H9 (cell line): ENCODE measurements at regions not wholly inside any gene's neighbourhood (a gene's known extent, or its start where the extent isn't known, plus 50 kb on each side); places are given as distances from the start of the nearest gene placed in this dataset.

Experiments
- DNase-seq: peaks from one replicate; pipeline ENCODE4 v3.0.0-alpha.2; 2017
- H2AFZ ChIP-seq: one replicate; pipeline ENCODE4 v1.6.1; 2013; ENCODE audit warnings: mild to moderate bottlenecking, low read length, control low read depth, moderate library complexity
- H2AK5ac ChIP-seq: 2 replicates; pipeline ENCODE4 v1.6.1; 2013; ENCODE audit warnings: low read length, control low read depth, mixed read lengths; ENCODE audit not compliant: insufficient read length
- H2BK120ac ChIP-seq: one replicate; pipeline ENCODE4 v1.6.1; 2013; ENCODE audit warnings: low read depth, mild to moderate bottlenecking, low read length, control low read depth, inconsistent platforms; ENCODE audit not compliant: poor library complexity, severe bottlenecking
- H2BK12ac ChIP-seq: 2 replicates; pipeline ENCODE4 v1.6.1; 2013; ENCODE audit warnings: low read length, control low read depth, mixed read lengths, low read depth; ENCODE audit not compliant: insufficient read length
- H2BK15ac ChIP-seq: 2 replicates; pipeline ENCODE4 v1.6.1; 2013; ENCODE audit warnings: low read depth, low read length, control low read depth
- H2BK20ac ChIP-seq: one replicate; pipeline ENCODE4 v1.6.1; 2013; ENCODE audit warnings: low read depth, mild to moderate bottlenecking, low read length, control low read depth, inconsistent platforms; ENCODE audit not compliant: poor library complexity, severe bottlenecking
- H2BK5ac ChIP-seq: 2 replicates; pipeline ENCODE4 v1.6.1; 2013; ENCODE audit warnings: low read length, control low read depth, mixed read lengths; ENCODE audit not compliant: insufficient read length
- H3K14ac ChIP-seq: 2 replicates; pipeline ENCODE4 v1.6.1; 2013; ENCODE audit warnings: low read length, control low read depth; ENCODE audit not compliant: insufficient read depth
- H3K18ac ChIP-seq: 2 replicates; pipeline ENCODE4 v1.6.1; 2013; ENCODE audit warnings: low read depth, mild to moderate bottlenecking, mixed read lengths, low read length, control low read depth; ENCODE audit not compliant: insufficient read length
- H3K23ac ChIP-seq: 2 replicates; pipeline ENCODE4 v1.6.1; 2013; ENCODE audit warnings: low read length, control low read depth, mixed read lengths, low read depth; ENCODE audit not compliant: insufficient read length
- H3K23me2 ChIP-seq: 2 replicates; pipeline ENCODE4 v1.6.1; 2013; ENCODE audit warnings: low read depth, mild to moderate bottlenecking, mixed read lengths, low read length, control low read depth; ENCODE audit not compliant: insufficient read length, poor library complexity, severe bottlenecking
- H3K27ac ChIP-seq: 2 replicates; pipeline ENCODE4 v1.5.1; 2013; ENCODE audit warnings: low read length, control low read depth, mixed read lengths, low read depth; ENCODE audit not compliant: insufficient read length
- H3K27me3 ChIP-seq: 2 replicates; pipeline ENCODE4 v1.6.1; 2013; ENCODE audit warnings: low read length, control low read depth, inconsistent platforms; ENCODE audit not compliant: insufficient read depth
- H3K4ac ChIP-seq: 2 replicates; pipeline ENCODE4 v1.6.1; 2013; ENCODE audit warnings: low read depth, mild to moderate bottlenecking, control low read depth, inconsistent platforms, low read length, moderate library complexity
- H3K4me1 ChIP-seq: 2 replicates; pipeline ENCODE4 v1.6.1; 2013; ENCODE audit warnings: low read length, control low read depth, inconsistent platforms; ENCODE audit not compliant: insufficient read depth
- H3K4me2 ChIP-seq: 2 replicates; pipeline ENCODE4 v1.6.1; 2013; ENCODE audit warnings: low read length, control low read depth, mixed read lengths; ENCODE audit not compliant: insufficient read length, insufficient read depth
- H3K56ac ChIP-seq: 2 replicates; pipeline ENCODE4 v1.6.1; 2013; ENCODE audit warnings: low read depth, mild to moderate bottlenecking, mixed read lengths, low read length, control low read depth; ENCODE audit not compliant: insufficient read length
- H3K79me1 ChIP-seq: 2 replicates; pipeline ENCODE4 v1.6.1; 2013; ENCODE audit warnings: low read depth, mild to moderate bottlenecking, moderate library complexity, low read length, control low read depth, inconsistent platforms; ENCODE audit not compliant: insufficient read depth, poor library complexity, severe bottlenecking
- H3K79me2 ChIP-seq: 2 replicates; pipeline ENCODE4 v1.6.1; 2013; ENCODE audit warnings: low read length, control low read depth, inconsistent platforms; ENCODE audit not compliant: insufficient read depth
- H3K9ac ChIP-seq: 2 replicates; pipeline ENCODE4 v1.6.1; 2013; ENCODE audit warnings: low read length, control low read depth, mixed read lengths; ENCODE audit not compliant: insufficient read length; ENCODE audit errors: extremely low read depth
- H3K9me3 ChIP-seq: one replicate; pipeline ENCODE4 v1.6.1; 2013; ENCODE audit warnings: low read depth, low read length, inconsistent platforms; ENCODE audit not compliant: control insufficient read depth
- H3T11ph ChIP-seq: one replicate; pipeline ENCODE4 v1.6.1; 2013; ENCODE audit warnings: mild to moderate bottlenecking, low read length, control low read depth, inconsistent platforms
- H4K20me1 ChIP-seq: one replicate; pipeline ENCODE4 v1.6.1; 2013; ENCODE audit not compliant: control insufficient read depth, insufficient read length, insufficient read depth
- H4K5ac ChIP-seq: 2 replicates; pipeline ENCODE4 v1.6.1; 2013; ENCODE audit warnings: low read depth, mild to moderate bottlenecking, mixed read lengths, low read length, control low read depth; ENCODE audit not compliant: insufficient read length
- H4K8ac ChIP-seq: replicated peaks from 2 replicates; pipeline ENCODE4 v1.6.1; 2013; ENCODE audit warnings: low read length, control low read depth, mixed read lengths, low read depth; ENCODE audit not compliant: insufficient read length
- H4K91ac ChIP-seq: 2 replicates; pipeline ENCODE4 v1.6.1; 2013; ENCODE audit warnings: low read depth, mild to moderate bottlenecking, moderate library complexity, mixed read lengths, low read length, control low read depth; ENCODE audit not compliant: insufficient read length
- H3K27ac Mint-ChIP-seq, 3 experiments: 2 replicates in 2 of 3; 3 replicates in 1 of 3; pipeline ENCODE4 v1.8.0; 2020 to 2021; ENCODE audit warnings: mixed read lengths in 3 of 3, mild to moderate bottlenecking in 1 of 3, moderate library complexity in 1 of 3
- H3K27me3 Mint-ChIP-seq: 2 replicates; pipeline ENCODE4 v1.8.0; 2021; ENCODE audit warnings: low read depth, mild to moderate bottlenecking, moderate library complexity, mixed read lengths
- H3K36me3 Mint-ChIP-seq, 3 experiments: 2 replicates in 2 of 3; 3 replicates in 1 of 3; pipeline ENCODE4 v1.8.0; 2020 to 2021; ENCODE audit warnings: low read depth in 3 of 3, mixed read lengths in 3 of 3; ENCODE audit not compliant: insufficient read depth in 1 of 3
- H3K4me1 Mint-ChIP-seq, 2 experiments: 2 replicates each; pipeline ENCODE4 v1.8.0; 2020; ENCODE audit warnings: mixed read lengths in 2 of 2
- H3K4me3 Mint-ChIP-seq, 2 experiments: 2 replicates in 1 of 2; 3 replicates in 1 of 2; pipeline ENCODE4 v1.8.0; 2020 to 2021; ENCODE audit warnings: mild to moderate bottlenecking in 2 of 2, mixed read lengths in 2 of 2, moderate library complexity in 1 of 2
- H3K9me3 Mint-ChIP-seq, 2 experiments: 2 replicates in 1 of 2; 3 replicates in 1 of 2; pipeline ENCODE4 v1.8.0; 2020; ENCODE audit warnings: mild to moderate bottlenecking in 2 of 2, mixed read lengths in 2 of 2, moderate library complexity in 1 of 2
- CTCF ChIP-seq: fragments of 200-600 bp; sonication (generic); conservative IDR thresholded peaks from 3 replicates; pipeline ENCODE4 v1.8.0; 2021; ENCODE audit warnings: antibody characterized with exemption, mild to moderate bottlenecking
- WGBS: extraction: QIAGEN DNeasy Blood & Tissue Kit; methylation state at CpG from one replicate; pipeline ENCODE4 v1.1.7; 2013; ENCODE audit warnings: missing lambda C conversion rate, low lambda C conversion rate, mixed read lengths; ENCODE audit not compliant: insufficient read length; ENCODE audit errors: extremely low coverage; 5-methylcytosine and 5-hydroxymethylcytosine counted together

GRCh38 chr13:40447857-40448256 lies 218.6 kb downstream of the FOXO1 start:
- peaks cover 1% of the 10 kb centered on the region for H3K27me3 Mint-ChIP-seq
- no peaks in the 10 kb centered on the region for H3K79me1 ChIP-seq
- no peak overlapping the region for H4K8ac ChIP-seq
- H3K27ac ChIP-seq: no peak overlapping the region
- TF ChIP-seq CTCF: no peak
- H3K9me3 Mint-ChIP-seq: peaks cover 13 to 15% of the 10 kb centered on the region in 2 experiments; a peak in 4 of 5 replicates
- H3K56ac ChIP-seq: no peak overlapping the region
- H3K4ac ChIP-seq: no peak overlapping the region
- no peaks in the 10 kb centered on the region for H3K23me2 ChIP-seq
- peaks cover 2 to 16% (median 7%) of the 10 kb centered on the region in 3 experiments; a peak in 6 of 7 replicates for H3K36me3 Mint-ChIP-seq
- no peak overlapping the region for H2BK15ac ChIP-seq
- H3K79me2 ChIP-seq: no peaks in the 10 kb centered on the region
- no peak overlapping the region for H3K4me2 ChIP-seq
- no peak overlapping the region for H2BK12ac ChIP-seq
- no peak for DNase-seq
- no peak overlapping the region for H4K91ac ChIP-seq
- H4K20me1 ChIP-seq: no peaks in the 10 kb centered on the region
- H2BK5ac ChIP-seq: no peak overlapping the region
- H3K18ac ChIP-seq: no peak overlapping the region
- H3K9me3 ChIP-seq: no peaks in the 10 kb centered on the region
- no peak overlapping the region for H3K14ac ChIP-seq
- H3K23ac ChIP-seq: no peak overlapping the region
- H3K27me3 ChIP-seq: no peaks in the 10 kb centered on the region
- no peak overlapping the region for H2BK20ac ChIP-seq
- no peak overlapping the region for H3K4me3 Mint-ChIP-seq
- no peak overlapping the region for H2BK120ac ChIP-seq
- H3T11ph ChIP-seq: no peak overlapping the region
- H3K27ac Mint-ChIP-seq: no peak overlapping the region; a peak in 1 of 7 replicates
- no peaks in the 10 kb centered on the region for H3K4me1 ChIP-seq
- peaks cover 10 to 16% of the 10 kb centered on the region in 2 experiments; a peak in 3 of 4 replicates for H3K4me1 Mint-ChIP-seq
- no peak overlapping the region for H2AFZ ChIP-seq
- no CpG with 5 or more reads among the region's 3 CpGs for WGBS
- H4K5ac ChIP-seq: no peak overlapping the region
- no peak overlapping the region for H3K9ac ChIP-seq
- H2AK5ac ChIP-seq: no peak overlapping the region
